Astrocyte (in vitro differentiated cells and primary cell): ENCODE measurements at regions not wholly inside any gene's neighbourhood (a gene's known extent, or its start where the extent isn't known, plus 50 kb on each side); places are given as distances from the start of the nearest gene placed in this dataset.

ENCODE experiments used
- CTCF ChIP-seq: IDR thresholded peaks from 2 replicates; pipeline ENCODE4 v1.5.1; 2011; ENCODE audit warnings: low read depth, mild to moderate bottlenecking, inconsistent platforms, low read length, moderate library complexity; ENCODE audit not compliant: insufficient read depth
- EZH2 ChIP-seq: IDR thresholded peaks from 2 replicates; pipeline ENCODE4 v1.6.1; 2012; ENCODE audit warnings: mild to moderate bottlenecking, low read length, inconsistent platforms; ENCODE audit not compliant: insufficient read depth

- TF ChIP-seq CTCF, result no peak
- TF ChIP-seq EZH2, result no peak
Measured at GRCh38 chr1:8242498-8242897, 75.4 kb upstream of the SLC45A1 start.
